ENCODE measurements at regions not wholly inside any gene's neighbourhood (a gene's known extent, or its start where the extent isn't known, plus 50 kb on each side); places are given as distances from the start of the nearest gene placed in this dataset.

DNA sequence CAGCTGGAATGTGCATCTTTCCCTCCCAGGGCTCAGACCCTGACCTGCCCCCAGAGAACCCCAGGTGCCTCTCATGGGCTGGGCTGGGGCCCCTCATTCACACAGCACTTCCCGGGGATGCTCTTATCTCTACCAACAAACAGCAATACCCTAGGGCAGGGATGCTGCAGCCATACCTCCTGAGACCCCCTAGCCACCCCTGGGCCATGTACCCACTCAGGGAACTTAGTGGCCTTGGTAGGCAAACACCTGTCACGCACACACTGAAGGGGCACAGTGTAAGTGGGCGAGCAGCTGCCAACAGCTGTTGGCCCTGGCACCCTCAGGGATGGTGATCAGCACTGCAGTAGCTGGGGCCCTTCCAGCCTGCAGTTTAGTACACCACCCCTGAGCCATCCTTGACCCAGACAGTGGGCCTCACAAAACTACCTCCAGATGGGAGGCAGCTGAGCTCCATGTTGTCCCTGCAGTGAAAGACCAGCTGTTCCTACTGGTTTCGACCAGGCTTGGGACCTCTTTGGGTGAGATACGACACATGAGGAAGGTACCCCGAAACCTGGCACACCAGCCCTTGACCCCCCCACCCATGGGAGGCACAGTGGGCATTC, 1723.6 kb downstream of the TP53TG3F start:
- no peak overlapping the region for H3K4me3 ChIP-seq (ENCODE audit: low read depth, low read length)
- DNase-seq (ENCODE audit: low read depth), result no peak
- TF ChIP-seq, protein P1, sequence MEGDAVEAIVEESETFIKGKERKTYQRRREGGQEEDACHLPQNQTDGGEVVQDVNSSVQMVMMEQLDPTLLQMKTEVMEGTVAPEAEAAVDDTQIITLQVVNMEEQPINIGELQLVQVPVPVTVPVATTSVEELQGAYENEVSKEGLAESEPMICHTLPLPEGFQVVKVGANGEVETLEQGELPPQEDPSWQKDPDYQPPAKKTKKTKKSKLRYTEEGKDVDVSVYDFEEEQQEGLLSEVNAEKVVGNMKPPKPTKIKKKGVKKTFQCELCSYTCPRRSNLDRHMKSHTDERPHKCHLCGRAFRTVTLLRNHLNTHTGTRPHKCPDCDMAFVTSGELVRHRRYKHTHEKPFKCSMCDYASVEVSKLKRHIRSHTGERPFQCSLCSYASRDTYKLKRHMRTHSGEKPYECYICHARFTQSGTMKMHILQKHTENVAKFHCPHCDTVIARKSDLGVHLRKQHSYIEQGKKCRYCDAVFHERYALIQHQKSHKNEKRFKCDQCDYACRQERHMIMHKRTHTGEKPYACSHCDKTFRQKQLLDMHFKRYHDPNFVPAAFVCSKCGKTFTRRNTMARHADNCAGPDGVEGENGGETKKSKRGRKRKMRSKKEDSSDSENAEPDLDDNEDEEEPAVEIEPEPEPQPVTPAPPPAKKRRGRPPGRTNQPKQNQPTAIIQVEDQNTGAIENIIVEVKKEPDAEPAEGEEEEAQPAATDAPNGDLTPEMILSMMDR (conservative IDR thresholded peaks at IDR 0.05; ENCODE audit: low read depth, low read length), result no peak

DNA sequence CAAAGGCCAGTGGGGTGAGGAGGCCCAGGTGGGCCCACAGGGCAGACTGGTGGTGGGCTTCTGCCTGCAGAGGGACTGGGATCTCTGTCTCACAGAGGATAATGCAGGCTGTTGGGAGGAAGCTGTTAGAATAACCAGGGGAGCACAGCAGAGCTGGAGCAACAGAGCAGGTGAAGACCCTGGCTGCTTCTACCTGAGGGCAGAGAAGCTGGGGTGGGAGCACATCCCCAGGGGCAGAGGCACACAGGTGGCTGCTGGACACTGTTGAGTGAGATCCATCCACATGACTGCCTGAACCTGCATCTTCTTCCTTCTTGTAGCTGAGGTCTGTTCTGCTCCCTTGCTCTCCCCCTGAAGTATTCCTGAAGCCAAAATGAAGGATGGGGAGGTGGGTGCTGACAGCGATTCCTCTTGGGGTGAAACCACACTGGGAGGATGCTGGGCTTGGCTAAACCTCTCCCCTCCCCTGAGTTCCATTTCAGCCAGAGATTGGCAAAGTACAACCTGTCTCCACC, 1725.0 kb downstream of the TP53TG3F start:
- no peak for DNase-seq (ENCODE audit: low read depth)
- TF ChIP-seq, protein P1 (conservative IDR thresholded peaks at IDR 0.05; ENCODE audit: low read depth, low read length), result no peak
- no peak overlapping the region for H3K4me3 ChIP-seq (ENCODE audit: low read depth, low read length)

DNA sequence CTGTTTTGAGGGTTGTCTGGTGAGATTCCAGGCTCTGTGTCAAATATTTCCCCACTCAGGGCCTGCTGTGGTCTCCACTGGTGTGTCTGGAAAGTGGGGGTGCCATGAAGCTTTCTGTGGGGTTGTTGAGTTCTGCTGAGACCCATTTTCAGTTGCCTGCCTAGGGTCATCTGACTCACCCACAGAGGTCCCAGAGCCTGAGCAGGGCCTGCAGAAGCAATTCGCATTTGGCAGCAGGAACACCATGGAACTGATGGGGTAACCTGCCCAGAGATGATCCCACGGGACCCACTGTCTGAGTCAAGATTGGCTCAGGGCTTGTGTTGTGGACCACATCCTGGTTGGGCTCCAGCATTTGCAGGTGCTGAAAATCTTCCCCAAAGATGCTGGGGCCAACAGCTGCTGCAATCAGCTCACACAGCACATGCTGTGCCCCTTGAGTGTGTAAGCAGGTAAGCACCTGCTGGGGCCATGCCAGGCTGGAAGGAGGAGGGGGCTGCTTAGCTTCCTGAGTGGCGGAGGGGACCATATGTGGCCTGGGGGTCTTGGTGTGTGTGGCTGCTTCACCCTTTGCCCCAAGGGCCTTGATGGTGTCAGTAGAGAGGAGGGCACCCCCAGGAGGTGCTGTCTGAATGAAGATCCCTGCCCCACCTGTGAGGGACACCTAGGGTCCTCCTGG, 1726.1 kb downstream of the TP53TG3F start:
- no peak for DNase-seq (ENCODE audit: low read depth)
- no peak overlapping the region for H3K4me3 ChIP-seq (ENCODE audit: low read depth, low read length)
- TF ChIP-seq, protein P1 (conservative IDR thresholded peaks at IDR 0.05; ENCODE audit: low read depth, low read length), result no peak

DNA sequence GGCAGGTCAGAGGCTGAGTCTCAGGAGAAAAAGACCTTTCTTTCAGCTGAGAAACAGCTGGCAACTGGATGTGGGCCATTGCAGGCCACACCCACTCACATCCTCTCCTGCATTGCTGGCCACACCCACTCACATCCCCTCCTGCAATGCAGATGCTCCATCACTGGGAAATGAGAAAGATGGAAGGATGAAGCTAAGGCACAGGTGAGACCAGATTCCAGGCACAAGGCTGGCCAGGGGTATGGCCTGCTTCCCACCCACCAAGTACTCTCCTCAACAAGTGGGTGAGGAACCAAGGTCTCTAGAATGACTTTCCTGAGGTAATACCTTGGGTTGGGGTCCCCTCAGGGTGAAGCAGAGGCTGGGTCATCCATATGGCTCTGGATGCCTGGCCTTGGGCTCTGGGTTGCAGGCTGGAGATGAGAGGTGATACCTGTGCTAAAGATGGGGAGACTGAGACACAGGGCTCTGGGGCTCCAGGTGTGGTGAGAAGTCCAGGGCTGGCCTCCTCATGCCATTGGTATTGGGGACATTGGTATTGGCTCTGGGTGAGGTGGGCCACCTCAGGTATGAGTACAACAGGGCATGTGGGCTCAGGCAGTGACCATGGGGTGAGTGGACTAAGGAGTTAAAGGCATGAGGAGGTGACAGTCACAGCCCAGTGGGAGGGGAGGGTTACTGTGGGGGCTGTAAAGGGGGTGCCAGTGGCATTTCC, 1726.8 kb downstream of the TP53TG3F start:
- DNase-seq (ENCODE audit: low read depth), result no peak
- no peak overlapping the region for H3K4me3 ChIP-seq (ENCODE audit: low read depth, low read length)
- TF ChIP-seq, protein P1 (conservative IDR thresholded peaks at IDR 0.05; ENCODE audit: low read depth, low read length), result no peak

DNA sequence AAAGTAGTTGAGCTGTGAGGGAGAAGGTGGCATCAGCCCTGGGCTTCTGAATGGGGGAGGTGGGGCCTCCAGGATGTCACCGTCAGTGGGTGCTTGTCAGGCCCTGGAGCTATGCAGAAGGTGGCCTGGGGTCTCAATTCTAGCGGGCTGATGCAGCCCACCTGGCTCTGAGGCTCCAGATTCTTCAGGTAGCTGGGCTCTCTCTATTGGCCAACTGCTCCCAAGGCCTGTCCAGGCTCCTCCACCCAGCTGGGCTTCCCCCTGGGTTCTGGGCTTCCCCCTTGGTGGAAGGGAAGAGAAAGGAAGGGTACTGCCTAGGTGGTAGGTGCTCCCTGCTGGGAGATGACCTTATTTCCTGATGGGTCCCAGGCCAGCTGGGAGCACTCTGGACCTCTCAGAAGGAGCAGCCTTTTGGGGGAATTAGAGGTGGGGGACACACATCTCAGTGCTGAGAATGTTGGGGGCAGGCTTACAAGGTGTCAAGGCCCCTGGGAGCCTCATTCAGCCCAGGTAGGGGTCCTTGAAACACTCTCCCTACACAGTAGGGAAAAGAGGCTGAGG, 1728.3 kb downstream of the TP53TG3F start:
- H3K4me3 ChIP-seq (ENCODE audit: low read depth, low read length), result no peak overlapping the region
- TF ChIP-seq, protein P1 (conservative IDR thresholded peaks at IDR 0.05; ENCODE audit: low read depth, low read length), result no peak
- DNase-seq (ENCODE audit: low read depth), result no peak

DNA sequence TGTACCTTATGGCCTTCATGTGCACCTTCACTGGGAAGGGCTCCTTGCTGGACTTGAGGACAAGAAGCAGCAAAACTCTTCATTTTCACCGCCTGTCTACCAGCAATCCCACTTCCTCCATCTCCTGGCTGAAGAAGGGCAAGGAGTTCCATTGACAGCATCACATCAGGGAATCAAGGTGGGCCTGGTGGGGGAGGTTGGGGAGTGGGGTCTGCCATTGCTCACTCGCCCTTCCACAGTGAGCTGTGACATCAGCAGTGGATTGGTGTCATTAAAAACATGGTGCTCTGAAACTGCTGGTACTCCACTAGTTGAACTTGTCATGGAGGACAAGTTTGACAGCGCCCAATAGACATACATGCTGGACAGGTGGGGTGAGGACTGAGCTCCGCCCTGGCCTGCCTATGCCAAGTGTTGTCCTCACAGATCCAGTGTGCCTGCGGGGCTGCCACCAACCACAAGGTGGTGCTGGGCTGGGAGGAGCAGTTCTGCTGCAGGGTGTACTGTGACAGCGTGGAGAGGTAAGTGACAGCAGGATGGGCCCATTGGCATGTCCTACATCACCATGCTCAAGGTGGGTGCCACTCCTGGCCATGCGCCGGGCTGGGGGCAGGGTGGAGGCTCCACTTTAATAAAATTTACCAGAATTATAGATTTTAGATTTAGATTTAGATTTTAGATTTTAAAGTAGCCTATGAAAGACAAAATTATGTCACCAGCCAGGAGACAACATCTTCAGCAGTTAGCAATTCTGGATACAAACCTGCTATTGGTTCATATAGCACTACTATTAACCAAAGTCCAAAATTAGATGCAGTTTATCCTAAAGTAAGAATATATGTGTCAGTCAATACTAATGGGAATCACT, 1729.1 kb downstream of the TP53TG3F start:
- TF ChIP-seq, protein P1 (conservative IDR thresholded peaks at IDR 0.05; ENCODE audit: low read depth, low read length), result peak; percentile 4
- DNase-seq (ENCODE audit: low read depth), result no peak
- no peak overlapping the region for H3K4me3 ChIP-seq (ENCODE audit: low read depth, low read length)
